H9 (cell line): ENCODE measurements at regions not wholly inside any gene's neighbourhood (a gene's known extent, or its start where the extent isn't known, plus 50 kb on each side); places are given as distances from the start of the nearest gene placed in this dataset.

Source experiments
- DNase-seq: peaks from one replicate; pipeline ENCODE4 v3.0.0-alpha.2; 2017
- H2AFZ ChIP-seq: one replicate; pipeline ENCODE4 v1.6.1; 2013; ENCODE audit warnings: mild to moderate bottlenecking, low read length, control low read depth, moderate library complexity
- H2AK5ac ChIP-seq: 2 replicates; pipeline ENCODE4 v1.6.1; 2013; ENCODE audit warnings: low read length, control low read depth, mixed read lengths; ENCODE audit not compliant: insufficient read length
- H2BK120ac ChIP-seq: one replicate; pipeline ENCODE4 v1.6.1; 2013; ENCODE audit warnings: low read depth, mild to moderate bottlenecking, low read length, control low read depth, inconsistent platforms; ENCODE audit not compliant: poor library complexity, severe bottlenecking
- H2BK12ac ChIP-seq: 2 replicates; pipeline ENCODE4 v1.6.1; 2013; ENCODE audit warnings: low read length, control low read depth, mixed read lengths, low read depth; ENCODE audit not compliant: insufficient read length
- H2BK15ac ChIP-seq: 2 replicates; pipeline ENCODE4 v1.6.1; 2013; ENCODE audit warnings: low read depth, low read length, control low read depth
- H2BK20ac ChIP-seq: one replicate; pipeline ENCODE4 v1.6.1; 2013; ENCODE audit warnings: low read depth, mild to moderate bottlenecking, low read length, control low read depth, inconsistent platforms; ENCODE audit not compliant: poor library complexity, severe bottlenecking
- H2BK5ac ChIP-seq: 2 replicates; pipeline ENCODE4 v1.6.1; 2013; ENCODE audit warnings: low read length, control low read depth, mixed read lengths; ENCODE audit not compliant: insufficient read length
- H3K14ac ChIP-seq: 2 replicates; pipeline ENCODE4 v1.6.1; 2013; ENCODE audit warnings: low read length, control low read depth; ENCODE audit not compliant: insufficient read depth
- H3K18ac ChIP-seq: 2 replicates; pipeline ENCODE4 v1.6.1; 2013; ENCODE audit warnings: low read depth, mild to moderate bottlenecking, mixed read lengths, low read length, control low read depth; ENCODE audit not compliant: insufficient read length
- H3K23ac ChIP-seq: 2 replicates; pipeline ENCODE4 v1.6.1; 2013; ENCODE audit warnings: low read length, control low read depth, mixed read lengths, low read depth; ENCODE audit not compliant: insufficient read length
- H3K23me2 ChIP-seq: 2 replicates; pipeline ENCODE4 v1.6.1; 2013; ENCODE audit warnings: low read depth, mild to moderate bottlenecking, mixed read lengths, low read length, control low read depth; ENCODE audit not compliant: insufficient read length, poor library complexity, severe bottlenecking
- H3K27ac ChIP-seq: 2 replicates; pipeline ENCODE4 v1.5.1; 2013; ENCODE audit warnings: low read length, control low read depth, mixed read lengths, low read depth; ENCODE audit not compliant: insufficient read length
- H3K27me3 ChIP-seq: 2 replicates; pipeline ENCODE4 v1.6.1; 2013; ENCODE audit warnings: low read length, control low read depth, inconsistent platforms; ENCODE audit not compliant: insufficient read depth
- H3K4ac ChIP-seq: 2 replicates; pipeline ENCODE4 v1.6.1; 2013; ENCODE audit warnings: low read depth, mild to moderate bottlenecking, control low read depth, inconsistent platforms, low read length, moderate library complexity
- H3K4me1 ChIP-seq: 2 replicates; pipeline ENCODE4 v1.6.1; 2013; ENCODE audit warnings: low read length, control low read depth, inconsistent platforms; ENCODE audit not compliant: insufficient read depth
- H3K4me2 ChIP-seq: 2 replicates; pipeline ENCODE4 v1.6.1; 2013; ENCODE audit warnings: low read length, control low read depth, mixed read lengths; ENCODE audit not compliant: insufficient read length, insufficient read depth
- H3K56ac ChIP-seq: 2 replicates; pipeline ENCODE4 v1.6.1; 2013; ENCODE audit warnings: low read depth, mild to moderate bottlenecking, mixed read lengths, low read length, control low read depth; ENCODE audit not compliant: insufficient read length
- H3K79me1 ChIP-seq: 2 replicates; pipeline ENCODE4 v1.6.1; 2013; ENCODE audit warnings: low read depth, mild to moderate bottlenecking, moderate library complexity, low read length, control low read depth, inconsistent platforms; ENCODE audit not compliant: insufficient read depth, poor library complexity, severe bottlenecking
- H3K79me2 ChIP-seq: 2 replicates; pipeline ENCODE4 v1.6.1; 2013; ENCODE audit warnings: low read length, control low read depth, inconsistent platforms; ENCODE audit not compliant: insufficient read depth
- H3K9ac ChIP-seq: 2 replicates; pipeline ENCODE4 v1.6.1; 2013; ENCODE audit warnings: low read length, control low read depth, mixed read lengths; ENCODE audit not compliant: insufficient read length; ENCODE audit errors: extremely low read depth
- H3K9me3 ChIP-seq: one replicate; pipeline ENCODE4 v1.6.1; 2013; ENCODE audit warnings: low read depth, low read length, inconsistent platforms; ENCODE audit not compliant: control insufficient read depth
- H3T11ph ChIP-seq: one replicate; pipeline ENCODE4 v1.6.1; 2013; ENCODE audit warnings: mild to moderate bottlenecking, low read length, control low read depth, inconsistent platforms
- H4K20me1 ChIP-seq: one replicate; pipeline ENCODE4 v1.6.1; 2013; ENCODE audit not compliant: control insufficient read depth, insufficient read length, insufficient read depth
- H4K5ac ChIP-seq: 2 replicates; pipeline ENCODE4 v1.6.1; 2013; ENCODE audit warnings: low read depth, mild to moderate bottlenecking, mixed read lengths, low read length, control low read depth; ENCODE audit not compliant: insufficient read length
- H4K8ac ChIP-seq: replicated peaks from 2 replicates; pipeline ENCODE4 v1.6.1; 2013; ENCODE audit warnings: low read length, control low read depth, mixed read lengths, low read depth; ENCODE audit not compliant: insufficient read length
- H4K91ac ChIP-seq: 2 replicates; pipeline ENCODE4 v1.6.1; 2013; ENCODE audit warnings: low read depth, mild to moderate bottlenecking, moderate library complexity, mixed read lengths, low read length, control low read depth; ENCODE audit not compliant: insufficient read length
- H3K27ac Mint-ChIP-seq, 3 experiments: 2 replicates in 2 of 3; 3 replicates in 1 of 3; pipeline ENCODE4 v1.8.0; 2020 to 2021; ENCODE audit warnings: mixed read lengths in 3 of 3, mild to moderate bottlenecking in 1 of 3, moderate library complexity in 1 of 3
- H3K27me3 Mint-ChIP-seq: 2 replicates; pipeline ENCODE4 v1.8.0; 2021; ENCODE audit warnings: low read depth, mild to moderate bottlenecking, moderate library complexity, mixed read lengths
- H3K36me3 Mint-ChIP-seq, 3 experiments: 2 replicates in 2 of 3; 3 replicates in 1 of 3; pipeline ENCODE4 v1.8.0; 2020 to 2021; ENCODE audit warnings: low read depth in 3 of 3, mixed read lengths in 3 of 3; ENCODE audit not compliant: insufficient read depth in 1 of 3
- H3K4me1 Mint-ChIP-seq, 2 experiments: 2 replicates each; pipeline ENCODE4 v1.8.0; 2020; ENCODE audit warnings: mixed read lengths in 2 of 2
- H3K4me3 Mint-ChIP-seq, 2 experiments: 2 replicates in 1 of 2; 3 replicates in 1 of 2; pipeline ENCODE4 v1.8.0; 2020 to 2021; ENCODE audit warnings: mild to moderate bottlenecking in 2 of 2, mixed read lengths in 2 of 2, moderate library complexity in 1 of 2
- H3K9me3 Mint-ChIP-seq, 2 experiments: 2 replicates in 1 of 2; 3 replicates in 1 of 2; pipeline ENCODE4 v1.8.0; 2020; ENCODE audit warnings: mild to moderate bottlenecking in 2 of 2, mixed read lengths in 2 of 2, moderate library complexity in 1 of 2
- WGBS: extraction: QIAGEN DNeasy Blood & Tissue Kit; methylation state at CpG from one replicate; pipeline ENCODE4 v1.1.7; 2013; ENCODE audit warnings: missing lambda C conversion rate, low lambda C conversion rate, mixed read lengths; ENCODE audit not compliant: insufficient read length; ENCODE audit errors: extremely low coverage; 5-methylcytosine and 5-hydroxymethylcytosine counted together
- TF ChIP-seq, protein P1 (sequence below): fragments of 200-600 bp; sonication (generic); conservative IDR thresholded peaks from 3 replicates; pipeline ENCODE4 v1.8.0; 2021; ENCODE audit warnings: antibody characterized with exemption, mild to moderate bottlenecking

DNA sequence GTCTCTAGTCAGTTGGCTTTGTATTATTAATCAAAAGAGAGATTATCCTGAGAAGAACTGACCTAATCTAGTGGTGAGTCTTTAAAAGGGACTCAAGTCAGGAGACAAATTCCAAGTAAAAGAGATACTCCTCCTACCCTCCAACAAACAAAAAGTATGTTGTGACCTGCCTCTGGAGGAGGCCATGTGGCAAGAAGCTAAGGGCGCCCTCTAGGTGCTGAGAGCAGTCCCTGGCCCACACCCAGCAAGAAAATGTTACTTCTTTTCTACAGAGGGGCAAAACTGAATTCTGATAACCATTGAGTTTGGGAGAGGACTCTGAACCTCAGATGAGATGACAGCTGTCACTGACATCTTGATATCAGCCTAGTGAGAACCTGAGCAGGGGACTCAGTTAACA lies 953.6 kb upstream of the AGA start:
- Histone ChIP-seq H3K18ac (no peak overlapping the region), H2BK20ac (no peak overlapping the region), H2BK120ac (no peak overlapping the region), H3K79me2 (no peaks in the 10 kb centered on the region), H4K20me1 (no peaks in the 10 kb centered on the region), H4K5ac (no peak overlapping the region), H3K14ac (no peak overlapping the region), H3K4ac (no peak overlapping the region), H3K56ac (no peak overlapping the region), H3K27me3 (no peaks in the 10 kb centered on the region), H4K91ac (no peak overlapping the region), H2AFZ (no peak overlapping the region), H3K4me1 (no peaks in the 10 kb centered on the region), H3K9me3 (no peaks in the 10 kb centered on the region), H2BK15ac (no peak overlapping the region), H2AK5ac (no peak overlapping the region), H3K27ac (no peak overlapping the region), H3T11ph (no peak overlapping the region), H3K9ac (no peak overlapping the region), H3K79me1 (no peaks in the 10 kb centered on the region), H3K4me2 (no peak overlapping the region), H2BK12ac (no peak overlapping the region), H3K23me2 (no peaks in the 10 kb centered on the region), H2BK5ac (no peak overlapping the region), H3K23ac (no peak overlapping the region), H4K8ac (no peak overlapping the region)
- Mint-ChIP-seq H3K4me3 (no peak overlapping the region), H3K9me3 (peaks cover 9 to 20% of the 10 kb centered on the region in 2 experiments), H3K4me1 (no peaks in the 10 kb centered on the region), H3K36me3 (peaks cover 9 to 18% (median 11%) of the 10 kb centered on the region in 3 experiments), H3K27me3 (no peaks in the 10 kb centered on the region), H3K27ac (no peak overlapping the region)
- TF ChIP-seq, protein P1, sequence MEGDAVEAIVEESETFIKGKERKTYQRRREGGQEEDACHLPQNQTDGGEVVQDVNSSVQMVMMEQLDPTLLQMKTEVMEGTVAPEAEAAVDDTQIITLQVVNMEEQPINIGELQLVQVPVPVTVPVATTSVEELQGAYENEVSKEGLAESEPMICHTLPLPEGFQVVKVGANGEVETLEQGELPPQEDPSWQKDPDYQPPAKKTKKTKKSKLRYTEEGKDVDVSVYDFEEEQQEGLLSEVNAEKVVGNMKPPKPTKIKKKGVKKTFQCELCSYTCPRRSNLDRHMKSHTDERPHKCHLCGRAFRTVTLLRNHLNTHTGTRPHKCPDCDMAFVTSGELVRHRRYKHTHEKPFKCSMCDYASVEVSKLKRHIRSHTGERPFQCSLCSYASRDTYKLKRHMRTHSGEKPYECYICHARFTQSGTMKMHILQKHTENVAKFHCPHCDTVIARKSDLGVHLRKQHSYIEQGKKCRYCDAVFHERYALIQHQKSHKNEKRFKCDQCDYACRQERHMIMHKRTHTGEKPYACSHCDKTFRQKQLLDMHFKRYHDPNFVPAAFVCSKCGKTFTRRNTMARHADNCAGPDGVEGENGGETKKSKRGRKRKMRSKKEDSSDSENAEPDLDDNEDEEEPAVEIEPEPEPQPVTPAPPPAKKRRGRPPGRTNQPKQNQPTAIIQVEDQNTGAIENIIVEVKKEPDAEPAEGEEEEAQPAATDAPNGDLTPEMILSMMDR: peak; percentile 75
- DNase-seq: peak; percentile 60
- no CpG with 5 or more reads among the region's 1 CpG for WGBS
